Bronchial epithelial cell (primary cell): ENCODE measurements at regions not wholly inside any gene's neighbourhood (a gene's known extent, or its start where the extent isn't known, plus 50 kb on each side); places are given as distances from the start of the nearest gene placed in this dataset.

ENCODE experiments used
- DNase-seq: peaks from one replicate; pipeline ENCODE4 v3.0.0-alpha.2; 2010; ENCODE audit warnings: low read depth
- FAIRE-seq: peaks from 2 replicates; lab custom pipeline; 2011; peaks lifted over from hg19 to GRCh38; lab: Jason Lieb, UNC
- H3K27me3 ChIP-seq: 2 replicates; pipeline ENCODE4 v1.5.1; 2011; ENCODE audit warnings: low read length; ENCODE audit not compliant: control insufficient read depth, insufficient read depth
- H3K36me3 ChIP-seq: 2 replicates; pipeline ENCODE4 v1.5.1; 2011; ENCODE audit warnings: low read length; ENCODE audit not compliant: control insufficient read depth, insufficient read depth
- H3K4me3 ChIP-seq: 2 replicates; pipeline ENCODE4 v1.5.1; 2011; ENCODE audit warnings: mild to moderate bottlenecking, low read depth, low read length, control low read depth
- CTCF ChIP-seq: IDR thresholded peaks from 2 replicates; pipeline ENCODE4 v1.5.1; 2011; ENCODE audit warnings: mild to moderate bottlenecking, moderate library complexity, low read length, control low read depth, inconsistent platforms; ENCODE audit not compliant: insufficient read depth, severe bottlenecking

GRCh38 chr1:30506291-30507015 lies 216.9 kb downstream of the MATN1 start:
- DNase-seq = no peak
- no peaks in the 10 kb centered on the region for H3K36me3 ChIP-seq
- no peak for TF ChIP-seq CTCF
- H3K4me3 ChIP-seq = no peak overlapping the region
- no peak for FAIRE-seq
- H3K27me3 ChIP-seq = no peaks in the 10 kb centered on the region

GRCh38 chr1:30505853-30506252 lies 217.5 kb downstream of the MATN1 start:
- Histone ChIP-seq H3K36me3 (no peaks in the 10 kb centered on the region), H3K27me3 (no peaks in the 10 kb centered on the region), H3K4me3 (no peak overlapping the region)
- no peak for TF ChIP-seq CTCF
- DNase-seq = no peak
- no peak for FAIRE-seq

- no peak for TF ChIP-seq CTCF
- FAIRE-seq (no peak), DNase-seq (no peak)
- no peaks in the 10 kb centered on the region for H3K36me3 ChIP-seq
- no peaks in the 10 kb centered on the region for H3K27me3 ChIP-seq
- no peak overlapping the region for H3K4me3 ChIP-seq
Observed at GRCh38 chr1:30492451-30492850, 230.9 kb downstream of the MATN1 start.

- no peak overlapping the region for H3K4me3 ChIP-seq
- no peak for TF ChIP-seq CTCF
- no peaks in the 10 kb centered on the region for H3K27me3 ChIP-seq
- FAIRE-seq = peak; percentile 92
- DNase-seq = no peak
- H3K36me3 ChIP-seq = no peaks in the 10 kb centered on the region
Observed at GRCh38 chr1:30491831-30492230, 231.6 kb downstream of the MATN1 start.

GRCh38 chr1:30490554-30491053 lies 232.8 kb downstream of the MATN1 start:
- H3K36me3 ChIP-seq = no peaks in the 10 kb centered on the region
- no peak for TF ChIP-seq CTCF
- no peak for DNase-seq
- H3K4me3 ChIP-seq = no peak overlapping the region
- FAIRE-seq = no peak
- no peaks in the 10 kb centered on the region for H3K27me3 ChIP-seq

- TF ChIP-seq CTCF = no peak
- H3K36me3 ChIP-seq = no peaks in the 10 kb centered on the region
- no peak overlapping the region for H3K4me3 ChIP-seq
- DNase-seq (peak; percentile 2), FAIRE-seq (peak; percentile 64)
- no peaks in the 10 kb centered on the region for H3K27me3 ChIP-seq
Observed at GRCh38 chr1:30489737-30490389, 233.5 kb downstream of the MATN1 start.
